ENCODE measurements at regions not wholly inside any gene's neighbourhood (a gene's known extent, or its start where the extent isn't known, plus 50 kb on each side); places are given as distances from the start of the nearest gene placed in this dataset.

DNA sequence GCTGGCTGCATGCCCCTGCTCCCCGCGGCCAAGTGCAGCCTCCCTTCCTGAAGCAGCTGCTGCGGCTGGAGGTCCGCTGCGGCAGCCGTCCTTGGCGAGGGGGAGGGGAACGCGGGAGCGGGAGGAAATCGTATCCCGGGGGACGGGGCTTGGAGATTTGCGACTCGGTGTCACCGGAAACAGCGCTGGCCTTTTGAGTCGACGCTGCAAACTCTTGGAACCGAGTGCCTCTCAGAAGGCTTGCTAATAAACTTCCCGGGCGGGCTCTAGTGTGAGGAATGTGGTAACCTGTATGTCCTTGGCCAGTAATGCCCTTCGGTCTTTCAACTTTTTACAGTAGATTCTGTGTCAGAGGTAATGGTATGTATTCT, 82.7 kb downstream of the PTPDC1 start:
- TF ChIP-seq, protein P1, sequence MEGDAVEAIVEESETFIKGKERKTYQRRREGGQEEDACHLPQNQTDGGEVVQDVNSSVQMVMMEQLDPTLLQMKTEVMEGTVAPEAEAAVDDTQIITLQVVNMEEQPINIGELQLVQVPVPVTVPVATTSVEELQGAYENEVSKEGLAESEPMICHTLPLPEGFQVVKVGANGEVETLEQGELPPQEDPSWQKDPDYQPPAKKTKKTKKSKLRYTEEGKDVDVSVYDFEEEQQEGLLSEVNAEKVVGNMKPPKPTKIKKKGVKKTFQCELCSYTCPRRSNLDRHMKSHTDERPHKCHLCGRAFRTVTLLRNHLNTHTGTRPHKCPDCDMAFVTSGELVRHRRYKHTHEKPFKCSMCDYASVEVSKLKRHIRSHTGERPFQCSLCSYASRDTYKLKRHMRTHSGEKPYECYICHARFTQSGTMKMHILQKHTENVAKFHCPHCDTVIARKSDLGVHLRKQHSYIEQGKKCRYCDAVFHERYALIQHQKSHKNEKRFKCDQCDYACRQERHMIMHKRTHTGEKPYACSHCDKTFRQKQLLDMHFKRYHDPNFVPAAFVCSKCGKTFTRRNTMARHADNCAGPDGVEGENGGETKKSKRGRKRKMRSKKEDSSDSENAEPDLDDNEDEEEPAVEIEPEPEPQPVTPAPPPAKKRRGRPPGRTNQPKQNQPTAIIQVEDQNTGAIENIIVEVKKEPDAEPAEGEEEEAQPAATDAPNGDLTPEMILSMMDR (IDR thresholded peaks at IDR 0.05; ENCODE audit: low read depth, low read length) = no peak
- H3K4me3 ChIP-seq (ENCODE audit: low read depth, low read length) = peak overlapping the region; percentile 88

DNA sequence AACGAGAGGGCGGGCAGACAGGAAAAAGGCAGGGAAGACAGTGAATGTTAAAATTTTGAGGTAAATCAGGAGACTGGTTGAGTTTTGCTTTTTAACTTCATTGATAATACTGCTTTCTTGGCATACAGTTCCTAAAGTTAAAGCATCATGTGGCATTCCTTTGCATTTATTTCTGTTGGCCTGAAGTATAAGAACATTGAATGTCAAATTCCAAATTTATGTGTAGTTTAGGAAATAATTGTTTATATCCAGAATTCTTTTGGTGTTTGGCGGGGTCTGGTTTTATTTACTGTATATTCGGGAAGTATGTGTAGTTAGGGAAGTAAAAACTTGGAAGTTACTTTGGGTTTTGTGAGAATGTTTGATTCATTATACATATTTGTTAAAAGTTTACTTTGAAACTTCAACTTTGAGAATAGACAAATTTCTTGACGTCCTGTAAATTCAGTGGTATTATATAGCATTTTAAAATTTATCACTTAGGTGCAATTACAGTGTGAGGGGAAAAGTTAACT, 83.2 kb downstream of the PTPDC1 start:
- TF ChIP-seq, protein P1 (IDR thresholded peaks at IDR 0.05; ENCODE audit: low read depth, low read length) = no peak
- H3K4me3 ChIP-seq (ENCODE audit: low read depth, low read length) = peak overlapping the region; percentile 88

DNA sequence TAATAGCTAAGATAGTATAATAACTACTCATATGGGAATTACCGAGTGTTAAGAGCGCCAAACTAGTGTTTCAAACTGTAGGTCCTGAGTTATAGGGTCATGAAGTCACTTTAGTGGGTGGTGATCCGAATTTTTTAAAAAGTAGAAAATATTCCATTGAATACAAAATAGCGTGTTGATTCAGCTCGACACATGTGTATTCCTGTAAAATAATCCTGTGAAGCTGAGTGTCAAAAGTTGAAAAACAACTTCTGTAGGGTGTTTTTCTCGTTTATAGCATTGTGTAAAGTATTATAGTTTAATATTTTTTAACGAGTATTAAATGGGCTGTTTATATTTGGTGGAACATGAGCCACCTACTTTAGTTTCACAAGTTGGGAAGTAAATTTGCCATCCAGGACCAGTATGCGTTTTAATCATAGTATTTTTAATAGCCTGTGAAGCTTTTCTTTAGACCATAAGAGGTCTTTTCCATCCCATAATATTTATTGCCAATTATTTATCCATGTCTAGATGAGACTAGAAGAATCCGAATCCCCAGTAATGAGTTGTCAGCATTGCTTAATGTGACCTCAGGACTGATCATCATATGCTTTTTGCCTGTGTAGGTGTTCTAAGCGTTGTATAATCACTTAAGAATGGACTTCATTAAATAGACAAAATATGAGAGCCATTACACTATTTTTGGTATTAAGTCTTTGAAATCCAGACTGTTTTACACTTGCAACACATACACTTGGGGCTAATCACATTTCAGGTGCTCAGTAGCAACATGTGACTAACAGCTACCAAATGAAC, 84.1 kb downstream of the PTPDC1 start:
- TF ChIP-seq, protein P1 (IDR thresholded peaks at IDR 0.05; ENCODE audit: low read depth, low read length) = no peak
- peak overlapping the region; percentile 88 for H3K4me3 ChIP-seq (ENCODE audit: low read depth, low read length)

DNA sequence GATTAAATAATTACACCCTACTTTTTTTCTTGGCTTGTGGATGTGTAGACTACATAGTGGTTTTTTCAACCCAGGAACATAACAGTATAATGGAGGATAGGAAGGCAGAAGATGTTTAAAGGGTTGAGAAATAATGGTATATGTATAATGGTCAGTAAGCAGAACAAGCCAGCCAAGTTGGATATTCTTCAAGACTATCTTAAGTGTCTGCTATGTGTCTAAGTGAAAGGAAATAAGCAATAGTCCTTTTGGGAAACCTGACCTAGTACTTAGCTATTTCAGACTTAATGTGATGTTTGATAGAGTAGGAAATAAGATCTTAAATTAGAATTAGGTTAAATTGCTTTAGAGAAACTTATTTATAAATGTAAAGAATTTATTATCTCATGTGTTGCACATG, 85.7 kb downstream of the PTPDC1 start:
- H3K4me3 ChIP-seq (ENCODE audit: low read depth, low read length) = no peak overlapping the region
- TF ChIP-seq, protein P1 (IDR thresholded peaks at IDR 0.05; ENCODE audit: low read depth, low read length) = no peak

- H3K4me3 ChIP-seq (ENCODE audit: low read depth, low read length) = no peak overlapping the region
- TF ChIP-seq, protein P1 (IDR thresholded peaks at IDR 0.05; ENCODE audit: low read depth, low read length) = no peak
Observed at GRCh38 chr9:94173632-94174031, 85.5 kb upstream of the ZNF169 start.

DNA sequence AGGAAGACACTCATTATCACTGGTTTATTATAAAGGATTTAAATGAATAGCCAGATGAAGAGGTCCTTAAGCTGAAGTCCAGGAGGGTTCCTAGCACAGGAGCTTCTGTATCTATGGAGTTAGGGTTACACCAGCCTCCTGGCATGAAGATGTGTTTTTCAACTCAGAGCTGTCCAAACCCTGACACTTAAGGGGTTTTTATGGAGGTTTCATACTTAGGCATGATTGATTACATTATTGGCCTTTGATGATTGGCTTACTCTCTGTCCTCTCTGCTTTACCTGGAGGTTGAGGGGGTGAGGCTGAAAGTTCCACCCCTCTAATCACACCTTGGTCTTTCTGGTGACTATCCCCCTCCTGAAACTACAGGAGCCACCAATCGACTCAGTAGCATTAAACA, 84.9 kb upstream of the ZNF169 start:
- TF ChIP-seq, protein P1 (IDR thresholded peaks at IDR 0.05; ENCODE audit: low read depth, low read length) = no peak
- H3K4me3 ChIP-seq (ENCODE audit: low read depth, low read length) = no peak overlapping the region

GRCh38 chr9:94175669-94176068, 83.4 kb upstream of the ZNF169 start:
- TF ChIP-seq, protein P1 (IDR thresholded peaks at IDR 0.05; ENCODE audit: low read depth, low read length) = no peak
- no peak overlapping the region for H3K4me3 ChIP-seq (ENCODE audit: low read depth, low read length)

Data from WI38 (cell line).